ENCODE measurements at regions not wholly inside any gene's neighbourhood (a gene's known extent, or its start where the extent isn't known, plus 50 kb on each side); places are given as distances from the start of the nearest gene placed in this dataset.

GRCh38 chr16:86319585-86320236, 190.6 kb upstream of the FOXF1 start:
- in situ Hi-C loops (cut with HindIII; ENCODE audit: low pct_unique_long_range_greater_than_20kb, low sequenced_read_pairs): no loop called here
- TF ChIP-seq, protein P1, sequence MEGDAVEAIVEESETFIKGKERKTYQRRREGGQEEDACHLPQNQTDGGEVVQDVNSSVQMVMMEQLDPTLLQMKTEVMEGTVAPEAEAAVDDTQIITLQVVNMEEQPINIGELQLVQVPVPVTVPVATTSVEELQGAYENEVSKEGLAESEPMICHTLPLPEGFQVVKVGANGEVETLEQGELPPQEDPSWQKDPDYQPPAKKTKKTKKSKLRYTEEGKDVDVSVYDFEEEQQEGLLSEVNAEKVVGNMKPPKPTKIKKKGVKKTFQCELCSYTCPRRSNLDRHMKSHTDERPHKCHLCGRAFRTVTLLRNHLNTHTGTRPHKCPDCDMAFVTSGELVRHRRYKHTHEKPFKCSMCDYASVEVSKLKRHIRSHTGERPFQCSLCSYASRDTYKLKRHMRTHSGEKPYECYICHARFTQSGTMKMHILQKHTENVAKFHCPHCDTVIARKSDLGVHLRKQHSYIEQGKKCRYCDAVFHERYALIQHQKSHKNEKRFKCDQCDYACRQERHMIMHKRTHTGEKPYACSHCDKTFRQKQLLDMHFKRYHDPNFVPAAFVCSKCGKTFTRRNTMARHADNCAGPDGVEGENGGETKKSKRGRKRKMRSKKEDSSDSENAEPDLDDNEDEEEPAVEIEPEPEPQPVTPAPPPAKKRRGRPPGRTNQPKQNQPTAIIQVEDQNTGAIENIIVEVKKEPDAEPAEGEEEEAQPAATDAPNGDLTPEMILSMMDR (IDR thresholded peaks at IDR 0.05): no peak
- no peak for TF ChIP-seq POLR2AphosphoS5 (IDR thresholded peaks at IDR 0.05; ENCODE audit: low read depth, low read length)
- TF ChIP-seq TCF7L2 (IDR thresholded peaks at IDR 0.05; ENCODE audit: low read depth, low read length): no peak
- TF ChIP-seq REST (IDR thresholded peaks at IDR 0.05; ENCODE audit: insufficient read depth in 1 of 2, low read depth in 2 of 2, low read length in 1 of 2): no peak
- TF ChIP-seq SIN3A (IDR thresholded peaks at IDR 0.05; ENCODE audit: borderline replicate concordance, insufficient read depth, low read depth, low read length): no peak
- Histone ChIP-seq H3K4me1 (ENCODE audit: control insufficient read depth, insufficient read depth, low read length) (no peaks in the 10 kb centered on the region), H3K36me3 (ENCODE audit: control insufficient read depth, insufficient read depth, low read length) (no peaks in the 10 kb centered on the region), H3K9me3 (ENCODE audit: control insufficient read depth, insufficient read depth, low read depth, low read length) (no peaks in the 10 kb centered on the region), H3K4me3 (ENCODE audit: low read depth in 2 of 2, low read length in 2 of 2) (no peak overlapping the region), H3K27ac (ENCODE audit: low read length) (no peak overlapping the region), H3K27me3 (ENCODE audit: control insufficient read depth, insufficient read depth, low read length) (no peaks in the 10 kb centered on the region)
- ATAC-seq: no peak
- DNase-seq (ENCODE audit: low read depth, low spot score): no peak
- intact Hi-C loops (cut with micrococcal nuclease; ENCODE audit: unreplicated experiment): no loop called here
- no TSS peak for BruUV-seq (replicated peaks)
- ChIA-PET POLR2A (no interaction called here), CTCF (no interaction called here)

DNA sequence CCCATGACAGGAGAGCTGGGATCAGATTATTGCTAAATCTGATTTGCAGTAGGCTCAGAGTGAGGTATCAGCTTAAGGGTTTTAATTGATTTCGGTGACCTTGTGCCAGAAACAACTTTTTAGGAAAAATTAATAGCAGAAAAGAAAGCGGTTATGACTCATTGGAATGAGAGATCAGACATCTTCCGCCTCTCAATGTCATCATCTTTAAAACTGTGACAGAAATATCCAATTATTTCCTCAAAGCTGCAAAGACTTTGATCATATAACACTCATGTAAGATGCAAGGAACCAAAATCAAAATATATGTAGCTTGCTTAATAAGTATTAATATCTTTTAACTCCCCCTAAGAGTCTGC, 190.1 kb upstream of the FOXF1 start:
- no peak overlapping the region for H3K27ac ChIP-seq (ENCODE audit: low read length)
- DNase-seq (ENCODE audit: low read depth, low spot score): no peak
- H3K36me3 ChIP-seq (ENCODE audit: control insufficient read depth, insufficient read depth, low read length): no peaks in the 10 kb centered on the region
- CTCF ChIA-PET: no interaction called here
- H3K4me1 ChIP-seq (ENCODE audit: control insufficient read depth, insufficient read depth, low read length): no peaks in the 10 kb centered on the region
- POLR2A ChIA-PET: no interaction called here
- no TSS peak for BruUV-seq (replicated peaks)
- ATAC-seq: no peak
- H3K27me3 ChIP-seq (ENCODE audit: control insufficient read depth, insufficient read depth, low read length): no peaks in the 10 kb centered on the region
- in situ Hi-C loops (cut with HindIII; ENCODE audit: low pct_unique_long_range_greater_than_20kb, low sequenced_read_pairs) (no loop called here), intact Hi-C loops (cut with micrococcal nuclease; ENCODE audit: unreplicated experiment) (no loop called here)
- no peaks in the 10 kb centered on the region for H3K9me3 ChIP-seq (ENCODE audit: control insufficient read depth, insufficient read depth, low read depth, low read length)
- TF ChIP-seq, protein P1 (IDR thresholded peaks at IDR 0.05): no peak
- TF ChIP-seq SIN3A (IDR thresholded peaks at IDR 0.05; ENCODE audit: borderline replicate concordance, insufficient read depth, low read depth, low read length) (no peak), POLR2AphosphoS5 (IDR thresholded peaks at IDR 0.05; ENCODE audit: low read depth, low read length) (no peak), TCF7L2 (IDR thresholded peaks at IDR 0.05; ENCODE audit: low read depth, low read length) (no peak), REST (IDR thresholded peaks at IDR 0.05; ENCODE audit: insufficient read depth in 1 of 2, low read depth in 2 of 2, low read length in 1 of 2) (no peak)
- no peak overlapping the region for H3K4me3 ChIP-seq (ENCODE audit: low read depth in 2 of 2, low read length in 2 of 2)

All from Panc1 (cell line).